ENCODE measurements at regions not wholly inside any gene's neighbourhood (a gene's known extent, or its start where the extent isn't known, plus 50 kb on each side); places are given as distances from the start of the nearest gene placed in this dataset.

DNA sequence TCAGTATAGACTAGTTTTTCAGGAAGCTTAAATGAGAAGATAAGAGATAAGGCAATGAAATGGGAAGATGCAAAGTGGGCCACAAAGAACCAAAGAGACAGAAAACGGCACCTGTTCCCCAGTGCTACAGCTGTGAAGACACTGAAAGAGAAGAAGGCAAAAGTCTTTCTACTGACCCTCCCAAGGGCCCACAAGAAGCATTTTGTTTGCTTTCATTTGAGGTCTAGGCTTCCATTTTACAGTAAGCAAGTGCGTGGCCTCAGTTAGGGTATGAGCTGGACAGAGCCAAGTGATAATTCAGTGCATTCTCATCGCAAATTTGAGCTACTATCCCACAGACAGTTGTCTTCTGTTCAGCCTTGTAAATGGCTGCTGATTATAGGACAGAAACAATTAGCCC lies 53.4 kb upstream of the STK17B start:
- H3K4me1 Mint-ChIP-seq = peaks cover 56% of the 10 kb centered on the region
- H3K9me3 Mint-ChIP-seq = peaks cover 17% of the 10 kb centered on the region
- intact Hi-C loops (cut with micrococcal nuclease) = no loop called here
- H3K4me3 Mint-ChIP-seq = no peak overlapping the region
- H3K36me3 Mint-ChIP-seq (ENCODE audit: low read depth) = peaks cover 3% of the 10 kb centered on the region
- no peaks in the 10 kb centered on the region for H3K27me3 Mint-ChIP-seq
- no peak overlapping the region for H3K27ac Mint-ChIP-seq
- no peak for DNase-seq

DNA sequence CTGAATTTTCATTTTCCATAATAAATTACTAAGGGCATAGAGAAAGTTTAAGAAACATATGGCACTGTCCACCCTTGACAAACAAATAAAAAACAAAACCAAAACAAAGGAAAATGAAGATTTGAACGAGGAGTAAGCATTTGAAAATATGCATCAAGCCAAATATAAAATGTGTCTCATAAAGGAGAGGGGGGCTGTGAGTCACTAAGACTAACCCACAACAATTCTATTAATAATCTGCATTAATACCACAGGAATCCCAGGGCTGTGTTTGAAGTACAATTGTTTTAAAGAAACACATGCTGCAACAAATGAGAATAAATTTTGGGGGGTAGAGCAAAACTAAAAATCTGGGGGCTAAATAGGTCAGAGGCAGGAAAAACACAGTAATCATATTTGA lies 53.8 kb upstream of the STK17B start:
- Mint-ChIP-seq H3K4me1 (peaks cover 60% of the 10 kb centered on the region), H3K36me3 (ENCODE audit: low read depth) (peaks cover 3% of the 10 kb centered on the region), H3K9me3 (peaks cover 17% of the 10 kb centered on the region), H3K27ac (no peak overlapping the region), H3K4me3 (no peak overlapping the region), H3K27me3 (no peaks in the 10 kb centered on the region)
- no peak for DNase-seq
- intact Hi-C loops (cut with micrococcal nuclease) = no loop called here

DNA sequence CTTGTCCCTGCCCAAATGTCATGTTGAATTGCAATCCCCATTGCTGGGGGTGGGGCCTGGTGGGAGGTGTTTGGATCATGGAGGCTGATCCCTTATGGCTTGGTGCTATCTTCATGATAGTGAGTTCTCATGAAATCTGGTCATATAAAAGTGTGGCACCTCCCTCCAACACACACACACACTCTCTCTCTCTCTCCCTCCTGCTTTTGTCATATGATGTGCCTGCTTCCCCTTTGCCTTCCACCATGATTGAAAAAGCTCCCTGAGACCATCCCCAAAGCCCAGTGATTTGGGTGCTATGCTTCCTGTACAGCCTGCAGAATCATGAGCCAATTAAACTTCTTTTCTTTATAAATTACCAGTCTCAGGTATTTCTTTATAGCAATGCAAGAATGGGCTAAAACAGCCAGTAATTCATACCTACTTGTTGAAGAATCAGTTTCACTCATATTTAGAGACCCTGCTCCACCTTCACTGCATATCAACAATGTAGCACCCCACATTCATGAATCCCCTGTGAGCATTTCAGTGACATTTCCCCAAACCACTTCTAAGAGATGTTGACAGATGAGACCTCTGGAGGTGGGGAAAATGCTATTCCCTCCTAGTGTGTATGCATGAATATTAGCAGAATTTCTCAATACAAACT lies 54.8 kb upstream of the STK17B start:
- DNase-seq = peak; percentile 55
- Mint-ChIP-seq H3K27ac (peak overlapping the region; percentile 14), H3K4me3 (no peak overlapping the region), H3K36me3 (ENCODE audit: low read depth) (peaks cover 3% of the 10 kb centered on the region), H3K9me3 (peaks cover 17% of the 10 kb centered on the region), H3K4me1 (peaks cover 58% of the 10 kb centered on the region), H3K27me3 (no peaks in the 10 kb centered on the region)
- intact Hi-C loops (cut with micrococcal nuclease) = loop anchor here (1.0 kb wide), 2 partner anchors 8 to 12 kb away; no protein-coding TSS in a partner anchor

DNA sequence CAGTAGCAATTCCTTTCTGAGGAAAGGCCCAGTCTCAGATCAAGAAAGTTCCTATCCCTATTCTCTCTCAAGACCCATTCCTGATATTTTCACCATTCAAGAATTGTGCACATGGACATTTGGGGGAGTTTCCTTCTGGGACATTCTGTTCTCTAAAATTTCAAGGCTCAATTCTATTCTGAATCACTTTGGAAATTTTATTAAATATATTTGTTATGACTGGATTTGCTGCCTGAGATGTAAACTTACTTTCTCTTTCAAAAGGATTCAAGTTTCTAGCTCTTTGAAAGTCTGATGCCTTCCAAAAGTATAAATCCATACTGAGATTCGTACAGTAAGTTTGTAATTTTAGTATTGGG lies 55.3 kb upstream of the STK17B start:
- H3K36me3 Mint-ChIP-seq (ENCODE audit: low read depth) = peaks cover 3% of the 10 kb centered on the region
- H3K27me3 Mint-ChIP-seq = no peaks in the 10 kb centered on the region
- intact Hi-C loops (cut with micrococcal nuclease) = loop anchor here (1.0 kb wide), 2 partner anchors 8 to 12 kb away; no protein-coding TSS in a partner anchor
- peak overlapping the region; percentile 14 for H3K27ac Mint-ChIP-seq
- H3K4me1 Mint-ChIP-seq = peaks cover 62% of the 10 kb centered on the region
- no peak for DNase-seq
- H3K9me3 Mint-ChIP-seq = peaks cover 17% of the 10 kb centered on the region
- H3K4me3 Mint-ChIP-seq = no peak overlapping the region

DNA sequence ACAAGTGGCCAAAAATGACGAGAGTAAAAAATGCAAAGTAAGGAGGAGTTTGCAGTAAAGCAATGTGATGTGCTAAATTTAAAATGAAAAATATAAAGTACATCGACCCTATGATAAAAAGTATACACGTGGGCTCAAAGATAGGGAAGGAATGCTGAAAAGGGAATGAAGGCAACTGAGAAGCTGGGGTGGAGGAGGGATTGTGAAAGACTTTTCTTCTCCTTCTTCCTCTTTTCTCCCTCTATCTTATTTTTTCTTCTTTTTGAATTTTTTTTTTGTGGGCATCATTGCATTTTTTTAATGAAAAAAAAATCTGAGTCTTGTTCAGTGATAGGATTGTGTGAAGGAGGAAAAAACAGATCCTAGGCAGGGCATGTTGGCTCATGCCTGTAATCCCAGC lies 57.6 kb upstream of the STK17B start:
- intact Hi-C loops (cut with micrococcal nuclease) = no loop called here
- peaks cover 16% of the 10 kb centered on the region for H3K9me3 Mint-ChIP-seq
- DNase-seq = no peak
- H3K27me3 Mint-ChIP-seq = no peaks in the 10 kb centered on the region
- peak overlapping the region; percentile 66 for H3K27ac Mint-ChIP-seq
- H3K36me3 Mint-ChIP-seq (ENCODE audit: low read depth) = peaks cover 2% of the 10 kb centered on the region
- peak overlapping the region; percentile 43 for H3K4me3 Mint-ChIP-seq
- peaks cover 76% of the 10 kb centered on the region for H3K4me1 Mint-ChIP-seq

DNA sequence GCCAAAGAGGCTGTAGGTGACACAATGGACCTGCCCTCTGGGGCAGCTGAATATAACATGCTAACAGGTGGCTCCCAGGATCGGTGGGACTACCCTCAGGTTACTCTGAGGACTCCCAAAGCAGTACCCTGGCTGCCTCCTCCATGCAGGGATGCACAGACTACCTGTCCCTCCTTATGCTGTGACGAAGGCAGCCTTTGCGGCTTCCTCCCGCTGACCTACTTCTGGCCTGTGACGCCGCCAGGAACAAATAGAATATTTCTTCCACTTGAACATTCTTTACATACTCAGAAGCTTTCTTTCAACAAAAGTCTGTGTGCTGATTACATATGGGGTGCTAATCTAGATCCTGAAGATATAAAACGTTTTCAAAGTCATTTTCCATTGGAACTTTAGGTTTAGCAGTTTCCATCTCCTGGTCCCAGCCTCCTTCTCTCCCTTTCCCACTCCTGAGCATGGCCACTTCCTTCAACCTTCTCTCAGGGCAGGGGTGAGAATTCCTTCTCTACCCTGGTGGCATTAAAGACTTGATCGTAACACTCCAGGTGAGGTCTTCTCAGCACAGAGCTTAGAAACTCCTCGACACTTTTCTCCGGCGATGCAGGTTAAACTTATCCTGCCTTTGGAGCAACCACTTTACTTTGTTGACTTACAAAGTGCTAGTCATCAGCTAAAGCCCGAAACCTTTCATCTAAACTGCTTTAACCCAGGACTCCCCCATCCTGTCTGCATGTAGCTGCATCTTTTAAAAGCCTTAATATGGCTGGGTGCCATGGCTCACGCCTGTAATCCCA lies 58.9 kb upstream of the STK17B start:
- Mint-ChIP-seq H3K27me3 (no peaks in the 10 kb centered on the region), H3K4me1 (peaks cover 74% of the 10 kb centered on the region), H3K36me3 (ENCODE audit: low read depth) (peaks cover 2% of the 10 kb centered on the region), H3K9me3 (peaks cover 7% of the 10 kb centered on the region), H3K27ac (peak overlapping the region; percentile 94), H3K4me3 (peak overlapping the region; percentile 77)
- intact Hi-C loops (cut with micrococcal nuclease) = loop anchor here (5.0 kb wide), 1 partner anchor 37 kb away; no protein-coding TSS in a partner anchor
- DNase-seq = peak; percentile 85

DNA sequence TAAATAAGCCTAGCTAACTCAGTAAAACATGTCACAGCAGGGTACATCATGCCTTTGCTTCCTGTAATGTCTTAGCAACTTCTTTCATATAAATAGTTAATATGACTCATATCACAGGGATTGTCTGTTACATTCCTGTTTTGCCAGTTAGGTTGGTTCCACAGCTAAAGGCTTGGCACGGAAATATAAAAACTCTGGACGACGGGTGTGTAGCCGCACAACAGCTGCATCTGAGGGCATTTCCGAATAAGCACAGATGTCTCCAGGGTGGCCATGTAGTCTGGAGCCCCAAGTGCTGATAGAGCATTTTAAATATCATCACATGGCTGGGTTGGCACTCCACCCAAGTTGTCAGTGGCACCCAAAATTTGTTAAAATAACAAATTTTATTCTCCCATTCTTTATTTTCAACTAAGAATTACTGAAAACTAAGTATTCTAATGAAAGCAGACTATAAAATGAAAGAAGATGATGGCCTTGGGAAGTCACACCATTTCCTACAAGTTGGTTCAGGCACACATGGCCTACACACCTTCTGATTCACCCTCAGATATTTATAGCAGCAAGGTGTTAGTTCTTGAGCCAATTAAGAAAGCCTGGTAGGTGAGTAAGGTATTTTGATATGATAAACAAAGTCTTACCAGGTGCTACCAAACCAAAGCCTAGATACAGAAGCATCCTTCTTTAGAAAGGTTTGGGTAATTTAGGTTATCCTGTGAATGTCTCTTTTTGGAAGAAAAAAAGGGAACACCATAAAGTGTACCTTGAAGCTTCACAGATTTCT lies 61.8 kb upstream of the STK17B start:
- no peak for DNase-seq
- Mint-ChIP-seq H3K4me1 (peaks cover 79% of the 10 kb centered on the region), H3K9me3 (peaks cover 7% of the 10 kb centered on the region), H3K27ac (peak overlapping the region; percentile 72), H3K27me3 (no peaks in the 10 kb centered on the region), H3K36me3 (ENCODE audit: low read depth) (peaks cover 11% of the 10 kb centered on the region), H3K4me3 (no peak overlapping the region)
- intact Hi-C loops (cut with micrococcal nuclease) = loop anchor here (1.0 to 5.0 kb wide), 2 partner anchors 34 to 57 kb away; no protein-coding TSS in a partner anchor

DNA sequence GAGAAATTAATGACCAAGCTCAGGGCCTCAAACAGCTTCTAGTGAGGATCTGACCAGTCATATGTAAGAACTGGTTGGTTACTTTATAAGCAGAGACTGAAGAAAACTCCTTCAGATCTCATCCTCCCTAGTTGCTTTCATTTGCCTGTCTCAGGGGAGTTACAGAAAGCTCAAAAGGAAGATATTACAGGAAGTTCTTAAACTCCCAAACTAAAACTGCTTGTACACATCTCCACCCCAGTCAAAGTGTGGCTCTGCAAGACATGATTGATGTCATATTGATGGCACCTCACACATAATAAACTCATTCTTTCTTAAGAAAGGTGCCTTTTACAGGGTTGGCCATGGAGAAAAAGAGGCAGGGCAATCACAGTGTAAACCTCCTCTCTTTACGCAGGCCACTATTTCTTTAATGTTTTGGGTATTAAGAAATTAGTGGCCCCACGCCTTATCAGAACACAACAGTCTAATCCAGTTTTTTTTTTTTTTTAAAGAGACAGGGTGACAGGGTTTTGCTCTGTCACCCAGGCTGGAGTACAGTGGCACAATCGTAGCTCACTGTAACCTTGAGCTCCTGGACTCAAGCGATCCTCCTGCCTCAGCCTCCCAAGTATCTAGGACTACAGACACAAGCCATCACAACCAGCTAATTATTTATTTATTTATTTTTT lies 62.6 kb upstream of the STK17B start:
- Mint-ChIP-seq H3K4me3 (no peak overlapping the region), H3K9me3 (peaks cover 7% of the 10 kb centered on the region), H3K27me3 (no peaks in the 10 kb centered on the region), H3K36me3 (ENCODE audit: low read depth) (peaks cover 13% of the 10 kb centered on the region), H3K4me1 (peaks cover 79% of the 10 kb centered on the region), H3K27ac (peak overlapping the region; percentile 72)
- peak; percentile 80 for DNase-seq
- intact Hi-C loops (cut with micrococcal nuclease) = loop anchor here (1.0 to 5.0 kb wide), 5 partner anchors 8 to 58 kb away; no protein-coding TSS in a partner anchor

DNA sequence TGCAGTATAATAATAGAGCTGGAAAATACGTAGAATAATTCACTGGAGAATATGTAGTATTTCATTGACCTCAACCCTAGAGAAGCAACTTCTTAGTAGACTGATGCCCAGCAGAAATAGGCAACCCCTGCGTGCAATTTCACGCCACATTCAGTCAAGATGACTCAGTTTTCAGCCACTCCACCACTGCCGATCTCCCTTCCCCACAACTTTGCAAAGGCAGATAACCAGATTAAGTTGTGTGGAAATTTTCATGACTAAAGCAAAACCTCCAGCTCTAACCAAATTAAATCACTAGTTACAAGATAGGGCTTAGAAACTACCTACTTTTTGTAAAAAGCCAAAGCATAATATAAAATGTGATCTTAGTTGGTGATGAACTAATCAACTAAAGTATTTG lies 63.3 kb upstream of the STK17B start:
- DNase-seq = peak; percentile 87
- H3K4me1 Mint-ChIP-seq = peaks cover 83% of the 10 kb centered on the region
- H3K27me3 Mint-ChIP-seq = no peaks in the 10 kb centered on the region
- H3K4me3 Mint-ChIP-seq = peak overlapping the region; percentile 9
- H3K27ac Mint-ChIP-seq = peak overlapping the region; percentile 72
- peaks cover 7% of the 10 kb centered on the region for H3K9me3 Mint-ChIP-seq
- intact Hi-C loops (cut with micrococcal nuclease) = loop anchor here (1.0 to 5.0 kb wide), 4 partner anchors 8 to 33 kb away; no protein-coding TSS in a partner anchor
- peaks cover 13% of the 10 kb centered on the region for H3K36me3 Mint-ChIP-seq (ENCODE audit: low read depth)

DNA sequence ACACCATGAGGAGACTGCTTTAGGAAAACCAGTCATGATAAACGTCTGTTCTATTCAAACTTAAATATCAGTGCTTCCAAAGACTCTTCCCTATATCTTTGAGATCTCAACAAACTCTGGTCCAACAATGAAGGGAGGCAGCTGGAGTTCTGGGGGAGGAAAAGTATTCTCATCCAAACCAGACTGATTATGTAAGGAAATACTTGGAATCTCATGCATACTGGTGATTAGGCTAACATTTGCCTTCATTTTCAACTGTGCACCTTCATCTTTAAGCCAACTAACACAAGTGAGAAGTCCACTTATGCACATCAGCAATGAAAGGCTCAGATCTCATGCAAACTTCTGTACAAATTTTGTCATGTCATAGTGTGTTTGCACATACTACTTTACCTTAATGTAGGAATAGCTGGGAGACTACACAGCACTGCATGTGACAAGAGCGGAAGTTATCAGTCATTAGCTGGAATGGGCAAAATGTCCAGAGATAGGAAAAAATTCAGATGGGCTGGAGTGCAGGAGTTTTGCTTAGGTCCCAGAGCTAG lies 67.5 kb upstream of the STK17B start:
- Mint-ChIP-seq H3K9me3 (peaks cover 7% of the 10 kb centered on the region), H3K4me1 (peaks cover 74% of the 10 kb centered on the region), H3K36me3 (ENCODE audit: low read depth) (peaks cover 13% of the 10 kb centered on the region), H3K27me3 (no peaks in the 10 kb centered on the region), H3K4me3 (peak overlapping the region; percentile 68), H3K27ac (peak overlapping the region; percentile 99)
- DNase-seq = no peak
- intact Hi-C loops (cut with micrococcal nuclease) = loop anchor here (1.0 kb wide), 1 partner anchor 13 kb away; no protein-coding TSS in a partner anchor

DNA sequence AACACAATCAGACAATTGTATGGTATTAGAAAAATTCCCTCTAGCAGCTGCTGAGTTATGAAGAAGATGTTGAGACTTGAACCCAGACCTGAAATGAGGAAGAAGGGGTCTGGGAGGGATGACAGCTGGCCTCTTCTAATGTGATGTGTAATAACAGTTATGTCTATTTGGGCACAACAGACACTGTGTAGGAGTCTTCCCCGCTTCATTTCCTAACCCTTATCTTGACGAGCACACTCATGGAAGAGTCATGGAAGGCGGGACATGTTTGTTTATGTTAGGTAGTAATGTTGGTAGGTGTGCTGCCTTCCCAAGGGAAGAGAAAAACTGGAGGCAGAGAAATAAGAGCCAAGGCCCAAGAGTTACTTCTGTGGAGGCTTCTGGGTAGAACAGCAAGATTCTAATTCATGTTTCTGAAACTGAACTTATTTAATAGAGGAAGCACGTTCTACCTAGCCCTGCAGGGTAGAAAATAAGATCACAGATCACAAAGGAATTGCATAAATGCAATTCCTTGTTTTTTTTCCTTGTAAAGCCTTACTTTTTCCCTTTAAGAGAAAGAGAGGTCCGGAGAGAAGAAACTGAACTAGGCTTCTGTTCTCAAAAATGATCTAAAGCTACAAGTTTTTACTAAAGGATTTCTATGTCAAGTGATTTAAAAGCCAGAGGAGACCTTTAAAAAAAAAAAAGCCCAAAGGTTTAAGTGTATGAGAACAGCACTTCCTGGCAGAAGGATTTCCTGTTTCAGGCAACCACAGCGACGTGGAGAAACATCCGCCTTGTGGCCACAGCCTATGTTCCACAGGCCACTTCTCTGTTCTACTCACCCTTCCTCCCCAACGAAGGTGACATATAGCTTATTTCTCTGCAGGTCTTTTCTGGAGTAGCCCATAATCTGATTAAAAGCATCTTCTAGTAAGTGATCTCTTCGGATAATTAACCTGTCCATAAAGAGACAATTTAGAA lies 68.5 kb upstream of the STK17B start:
- H3K4me1 Mint-ChIP-seq = peaks cover 72% of the 10 kb centered on the region
- DNase-seq = peak; percentile 95
- H3K9me3 Mint-ChIP-seq = peaks cover 7% of the 10 kb centered on the region
- peaks cover 13% of the 10 kb centered on the region for H3K36me3 Mint-ChIP-seq (ENCODE audit: low read depth)
- no peaks in the 10 kb centered on the region for H3K27me3 Mint-ChIP-seq
- peak overlapping the region; percentile 68 for H3K4me3 Mint-ChIP-seq
- intact Hi-C loops (cut with micrococcal nuclease) = loop anchor here (1.0 to 5.0 kb wide), 6 partner anchors 40 to 747 kb away; partner anchors contain the start of gene STK17B
- peak overlapping the region; percentile 99 for H3K27ac Mint-ChIP-seq

DNA sequence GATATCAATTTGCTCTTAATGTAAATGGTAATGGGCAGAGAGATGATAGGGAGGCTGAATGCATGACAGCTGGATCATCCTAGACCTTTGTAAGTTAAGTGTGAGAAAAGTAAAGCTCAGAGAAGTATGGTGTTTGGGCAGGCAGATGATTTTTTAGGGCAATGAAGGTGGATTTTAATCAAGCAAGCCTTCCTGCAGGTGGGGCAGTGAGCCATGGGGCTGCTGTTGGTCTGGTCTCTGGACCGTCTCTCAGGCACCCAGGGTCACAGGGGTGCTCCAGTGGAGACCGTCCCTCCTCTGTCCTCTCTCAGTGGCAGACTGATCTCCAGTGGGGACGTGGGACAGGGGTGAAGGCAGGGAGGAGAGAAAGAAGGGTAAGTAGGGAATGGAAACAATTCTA lies 69.8 kb upstream of the STK17B start:
- DNase-seq = no peak
- Mint-ChIP-seq H3K9me3 (peaks cover 7% of the 10 kb centered on the region), H3K27ac (peak overlapping the region; percentile 99), H3K36me3 (ENCODE audit: low read depth) (peaks cover 13% of the 10 kb centered on the region), H3K27me3 (no peaks in the 10 kb centered on the region), H3K4me1 (peaks cover 72% of the 10 kb centered on the region), H3K4me3 (peak overlapping the region; percentile 73)
- intact Hi-C loops (cut with micrococcal nuclease) = loop anchor here (2.0 to 5.0 kb wide), 3 partner anchors 682 to 746 kb away; no protein-coding TSS in a partner anchor

Measured in activated CD4-positive, alpha-beta T cell treated with anti-CD3 and anti-CD28 coated beads, Interleukin-2, amount 10 ng/mL, durations not matched to agents 24 days and 14 days (primary cell).